Sigmoid colon (tissue), 6 donors: ENCODE measurements at regions not wholly inside any gene's neighbourhood (a gene's known extent, or its start where the extent isn't known, plus 50 kb on each side); places are given as distances from the start of the nearest gene placed in this dataset.

Experiments
- DNase-seq: peaks from one replicate; pipeline ENCODE4 v3.0.0-alpha.2; 2019
- H3K27ac ChIP-seq, 4 donors: fragments of 200-600 bp; sonication (generic); one replicate each; pipeline ENCODE4 v1.5.1; 2016 to 2019; ENCODE audit warnings: mild to moderate bottlenecking in 1 of 4
- H3K27me3 ChIP-seq, 3 donors: fragments of 200-600 bp; sonication (generic); one replicate each; pipeline ENCODE4 v1.5.1; 2019; ENCODE audit warnings: mild to moderate bottlenecking in 1 of 3
- H3K36me3 ChIP-seq, 4 donors: fragments of 200-600 bp; sonication (generic); one replicate each; pipeline ENCODE4 v1.5.1; 2016 to 2019
- H3K4me1 ChIP-seq, 4 donors: fragments of 200-600 bp; sonication (generic); one replicate each; pipeline ENCODE4 v1.5.1; 2017 to 2019
- H3K4me3 ChIP-seq, 4 donors: fragments of 200-600 bp; sonication (generic); one replicate each; pipeline ENCODE4 v1.5.1; 2017 to 2019; ENCODE audit warnings: mild to moderate bottlenecking in 2 of 4, moderate library complexity in 1 of 4
- H3K9me3 ChIP-seq, 4 donors: fragments of 200-600 bp in 3 of 4; sonication (generic) in 3 of 4; one replicate each; pipeline versions ENCODE4 v1.5.1 to v1.6.1; 2013 to 2019
- EP300 ChIP-seq, 4 donors: sonication (generic); formaldehyde crosslinking; IDR thresholded peaks; one replicate each; pipeline ENCODE4 v1.6.1; 2017; ENCODE audit warnings: antibody characterized with exemption in 4 of 4
- POLR2A ChIP-seq, 2 donors: fragments of 450-650 bp; IDR thresholded peaks; one replicate each; pipeline ENCODE4 v1.6.1; 2016; ENCODE audit warnings: antibody characterized with exemption in 2 of 2, mild to moderate bottlenecking in 2 of 2, moderate library complexity in 2 of 2
- POLR2AphosphoS5 ChIP-seq, 4 donors: sonication (generic); formaldehyde crosslinking; IDR thresholded peaks; one replicate each; pipeline ENCODE4 v1.6.1; 2017; ENCODE audit warnings: antibody characterized with exemption in 4 of 4
- WGBS, 2 donors: extraction: QIAGEN DNeasy Blood & Tissue Kit; methylation state at CpG; one replicate each; pipeline ENCODE4 v1.1.7; 2013; 5-methylcytosine and 5-hydroxymethylcytosine counted together
- intact Hi-C: fragments of 100-400 bp; cut with DNase I; formaldehyde crosslinking; loops from one replicate; pipeline ENCODE4 v1.15.1; 2023
- TF ChIP-seq, protein P1 (sequence below), 4 experiments: fragments of 450-650 bp in 3 of 4; fragments of 200-600 bp in 1 of 4; IDR thresholded peaks; one replicate each; pipeline ENCODE4 v1.5.1; 2016 to 2019; ENCODE audit warnings: antibody characterized with exemption in 4 of 4, mild to moderate bottlenecking in 3 of 4, moderate library complexity in 2 of 4
- donor health status: healthy with polysubstance abuse.
- donor health status: healthy.

DNA sequence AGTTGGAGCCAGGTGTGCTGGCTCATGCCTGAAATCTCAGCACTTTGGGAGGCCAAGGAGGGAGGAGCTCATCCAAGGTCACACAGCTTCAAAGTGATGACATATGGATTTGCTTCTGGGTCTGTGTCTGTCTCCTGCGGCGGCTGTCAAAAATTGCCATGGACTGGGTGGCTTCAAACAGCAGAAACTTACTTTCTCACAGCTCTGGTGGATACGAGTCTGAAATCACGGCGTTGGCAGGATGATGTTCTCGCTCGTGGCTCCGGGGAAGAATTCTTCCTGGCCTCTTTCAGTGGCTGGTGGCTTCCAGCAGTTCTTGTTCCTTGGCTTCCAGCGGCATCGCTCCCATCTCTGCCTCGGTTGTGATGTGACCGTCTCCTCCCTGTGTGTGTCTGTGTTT is 314.8 kb upstream of the C1orf174 start:
- H3K27me3 ChIP-seq, result peaks cover 0 to 10% (median 0%) of the 10 kb centered on the region in 3 donors
- TF ChIP-seq EP300 (IDR thresholded peaks at IDR 0.05), result no peak
- TF ChIP-seq, protein P1, sequence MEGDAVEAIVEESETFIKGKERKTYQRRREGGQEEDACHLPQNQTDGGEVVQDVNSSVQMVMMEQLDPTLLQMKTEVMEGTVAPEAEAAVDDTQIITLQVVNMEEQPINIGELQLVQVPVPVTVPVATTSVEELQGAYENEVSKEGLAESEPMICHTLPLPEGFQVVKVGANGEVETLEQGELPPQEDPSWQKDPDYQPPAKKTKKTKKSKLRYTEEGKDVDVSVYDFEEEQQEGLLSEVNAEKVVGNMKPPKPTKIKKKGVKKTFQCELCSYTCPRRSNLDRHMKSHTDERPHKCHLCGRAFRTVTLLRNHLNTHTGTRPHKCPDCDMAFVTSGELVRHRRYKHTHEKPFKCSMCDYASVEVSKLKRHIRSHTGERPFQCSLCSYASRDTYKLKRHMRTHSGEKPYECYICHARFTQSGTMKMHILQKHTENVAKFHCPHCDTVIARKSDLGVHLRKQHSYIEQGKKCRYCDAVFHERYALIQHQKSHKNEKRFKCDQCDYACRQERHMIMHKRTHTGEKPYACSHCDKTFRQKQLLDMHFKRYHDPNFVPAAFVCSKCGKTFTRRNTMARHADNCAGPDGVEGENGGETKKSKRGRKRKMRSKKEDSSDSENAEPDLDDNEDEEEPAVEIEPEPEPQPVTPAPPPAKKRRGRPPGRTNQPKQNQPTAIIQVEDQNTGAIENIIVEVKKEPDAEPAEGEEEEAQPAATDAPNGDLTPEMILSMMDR (IDR thresholded peaks at IDR 0.05), result no peak
- TF ChIP-seq POLR2AphosphoS5 (IDR thresholded peaks at IDR 0.05), result no peak
- no peak for TF ChIP-seq POLR2A (IDR thresholded peaks at IDR 0.05)

GRCh38 chr1:4215391-4215790 is 315.3 kb upstream of the C1orf174 start:
- Histone ChIP-seq H3K27ac (no peak overlapping the region), H3K4me1 (no peaks in the 10 kb centered on the region), H3K36me3 (no peaks in the 10 kb centered on the region), H3K27me3 (peaks cover 0 to 10% (median 0%) of the 10 kb centered on the region in 3 donors), H3K9me3 (no peaks in the 10 kb centered on the region), H3K4me3 (no peak overlapping the region)
- intact Hi-C loops, result no loop called here
- no peak for DNase-seq
- 79 to 89% methylated on average over 11 of the region's 11 CpGs for WGBS, 2 donors
- TF ChIP-seq EP300 (IDR thresholded peaks at IDR 0.05) (no peak), POLR2AphosphoS5 (IDR thresholded peaks at IDR 0.05) (no peak), POLR2A (IDR thresholded peaks at IDR 0.05) (no peak)
- TF ChIP-seq, protein P1 (IDR thresholded peaks at IDR 0.05), result no peak

More for the DNA sequence above, 314.8 kb upstream of the C1orf174 start:
- WGBS, 2 donors, result 87 to 92% methylated on average over 12 of the region's 12 CpGs
- intact Hi-C loops, result no loop called here
- Histone ChIP-seq H3K27ac (no peak overlapping the region), H3K4me1 (no peaks in the 10 kb centered on the region), H3K4me3 (no peak overlapping the region), H3K9me3 (no peaks in the 10 kb centered on the region), H3K36me3 (no peaks in the 10 kb centered on the region)
- no peak for DNase-seq

- no peaks in the 10 kb centered on the region for H3K4me1 ChIP-seq
- H3K27me3 ChIP-seq, result peaks cover 0 to 10% (median 0%) of the 10 kb centered on the region in 3 donors
- TF ChIP-seq, protein P1 (IDR thresholded peaks at IDR 0.05), result no peak
- TF ChIP-seq EP300 (IDR thresholded peaks at IDR 0.05) (no peak), POLR2A (IDR thresholded peaks at IDR 0.05) (no peak), POLR2AphosphoS5 (IDR thresholded peaks at IDR 0.05) (no peak)
- intact Hi-C loops, result no loop called here
- no peak overlapping the region for H3K27ac ChIP-seq
- DNase-seq, result no peak
- no peak overlapping the region for H3K4me3 ChIP-seq
- no peaks in the 10 kb centered on the region for H3K36me3 ChIP-seq
- H3K9me3 ChIP-seq, result no peaks in the 10 kb centered on the region
These were observed 316.2 kb upstream of the C1orf174 start for GRCh38 chr1:4216231-4216630.

DNA sequence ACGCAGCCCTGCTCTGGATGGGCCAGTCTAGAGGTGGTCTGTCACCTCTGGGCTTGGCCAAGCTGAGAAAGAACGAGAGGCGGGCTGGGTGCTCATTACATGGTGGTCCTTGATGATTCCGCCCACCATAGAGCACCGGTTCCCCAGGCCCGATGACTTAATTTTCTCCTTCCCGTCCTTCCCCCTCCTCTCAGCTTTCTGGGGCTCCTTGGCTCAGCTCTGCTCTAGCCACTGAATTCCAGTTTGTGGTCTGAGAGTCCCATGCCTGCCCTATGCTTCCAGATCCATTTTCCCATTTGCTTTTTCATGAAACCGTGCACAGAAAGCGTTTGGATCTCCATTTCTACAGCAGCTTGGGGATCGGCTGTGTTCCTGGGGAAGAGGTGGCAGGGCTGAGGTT is 318.5 kb upstream of the C1orf174 start:
- intact Hi-C loops, result no loop called here
- Histone ChIP-seq H3K27me3 (peaks cover 0 to 10% (median 0%) of the 10 kb centered on the region in 3 donors), H3K9me3 (no peaks in the 10 kb centered on the region), H3K4me1 (no peaks in the 10 kb centered on the region), H3K4me3 (no peak overlapping the region), H3K36me3 (no peaks in the 10 kb centered on the region), H3K27ac (no peak overlapping the region)
- no peak for DNase-seq
- TF ChIP-seq POLR2AphosphoS5 (IDR thresholded peaks at IDR 0.05) (no peak), POLR2A (IDR thresholded peaks at IDR 0.05) (no peak), EP300 (IDR thresholded peaks at IDR 0.05) (no peak)
- TF ChIP-seq, protein P1 (IDR thresholded peaks at IDR 0.05), result no peak
- WGBS, 2 donors, result 84 to 90% methylated on average over 10 of the region's 10 CpGs

DNA sequence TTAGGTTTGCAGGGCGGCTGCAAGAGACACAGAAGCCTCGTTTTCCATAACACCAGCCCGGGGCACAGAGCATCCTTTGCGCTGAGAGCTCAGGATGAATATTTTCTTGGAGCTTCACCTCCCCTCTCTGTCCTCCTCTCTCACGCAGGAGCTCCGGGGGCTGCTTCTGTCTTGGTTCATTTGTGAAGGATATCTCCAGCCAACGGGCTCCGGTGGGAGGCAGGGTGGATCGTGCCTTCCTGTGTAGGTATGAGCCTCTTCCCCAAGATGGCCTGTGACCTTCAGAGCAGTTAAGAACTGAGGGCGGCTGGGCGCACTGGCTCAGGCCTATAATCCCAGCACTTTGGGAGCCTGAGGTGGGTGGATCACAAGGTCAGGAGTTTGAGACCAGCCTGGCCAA is 319.0 kb upstream of the C1orf174 start:
- 86 to 88% methylated on average over 11 of the region's 11 CpGs for WGBS, 2 donors
- Histone ChIP-seq H3K27me3 (peaks cover 0 to 10% (median 0%) of the 10 kb centered on the region in 3 donors), H3K36me3 (no peaks in the 10 kb centered on the region), H3K4me3 (no peak overlapping the region), H3K27ac (no peak overlapping the region), H3K4me1 (no peaks in the 10 kb centered on the region), H3K9me3 (no peaks in the 10 kb centered on the region)
- no peak for TF ChIP-seq EP300 (IDR thresholded peaks at IDR 0.05)
- TF ChIP-seq, protein P1 (IDR thresholded peaks at IDR 0.05), result no peak
- no peak for TF ChIP-seq POLR2A (IDR thresholded peaks at IDR 0.05)
- TF ChIP-seq POLR2AphosphoS5 (IDR thresholded peaks at IDR 0.05), result no peak
- DNase-seq, result no peak
- intact Hi-C loops, result no loop called here
